ENCODE measurements at regions not wholly inside any gene's neighbourhood (a gene's known extent, or its start where the extent isn't known, plus 50 kb on each side); places are given as distances from the start of the nearest gene placed in this dataset.

DNA sequence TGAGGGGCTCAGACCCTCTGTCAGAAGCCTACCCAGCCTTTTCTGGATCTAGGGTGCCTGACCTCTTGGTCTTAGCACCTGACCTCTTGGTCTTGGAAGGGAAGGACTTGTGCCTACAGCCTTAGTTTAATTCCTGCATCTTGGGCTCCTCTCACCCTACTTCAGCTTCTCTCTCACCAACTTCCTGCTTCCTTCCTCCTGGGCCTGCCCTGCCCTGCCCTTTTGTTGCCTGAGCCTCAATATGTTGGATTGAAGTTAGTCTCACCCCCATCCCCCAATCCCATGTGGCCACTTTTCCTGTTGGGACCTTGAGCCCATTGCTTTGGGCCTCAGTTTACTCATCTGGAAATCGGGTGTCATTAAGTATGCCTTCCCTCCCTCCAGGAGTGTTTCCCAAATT, 206.2 kb upstream of the SKOR2 start:
- DNase-seq, result no peak

GRCh38 chr18:47453038-47453437, 201.6 kb upstream of the SKOR2 start:
- DNase-seq, result no peak

DNA sequence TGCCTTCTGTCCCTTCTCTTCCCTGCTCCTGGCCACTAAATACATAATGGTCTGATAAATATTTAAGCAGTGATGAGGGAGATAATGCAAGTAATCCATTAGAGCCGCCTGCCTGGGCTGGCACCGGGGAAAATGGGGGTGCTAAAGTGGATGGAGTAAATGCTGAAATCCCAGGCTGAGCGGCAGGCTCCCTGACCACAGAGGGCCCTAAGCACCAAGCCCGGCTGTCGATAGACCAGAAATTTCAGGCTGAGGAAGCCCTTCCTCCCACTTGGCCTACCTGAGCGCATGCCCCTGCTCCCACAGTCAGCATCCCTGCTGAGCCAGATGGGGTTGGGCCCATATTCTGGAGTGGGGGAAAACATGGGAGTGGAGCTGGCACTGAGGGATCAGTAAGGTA, 197.5 kb upstream of the SKOR2 start:
- no peak for DNase-seq

GRCh38 chr18:47441914-47442313, 190.5 kb upstream of the SKOR2 start:
- no peak for DNase-seq

DNA sequence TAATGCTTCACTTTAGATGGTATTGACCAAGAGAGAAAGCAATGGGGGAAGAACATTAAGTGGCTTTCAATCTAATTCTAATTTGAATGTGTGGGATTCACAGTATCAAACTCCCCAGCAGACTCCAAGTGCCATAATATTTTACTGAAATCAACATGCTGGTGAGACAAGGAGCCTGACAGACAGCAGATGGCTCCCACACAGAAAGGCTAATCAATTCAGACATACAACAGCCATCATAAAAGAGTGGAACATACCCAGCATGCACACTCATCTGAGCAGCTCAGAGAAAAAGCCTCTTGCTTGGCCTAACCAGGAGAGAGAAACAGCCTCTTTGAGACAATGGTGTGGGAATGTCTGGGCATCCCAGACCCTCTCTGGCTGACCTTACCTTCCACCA, 186.5 kb upstream of the SKOR2 start:
- no peak for DNase-seq

GRCh38 chr18:47436871-47437270, 185.4 kb upstream of the SKOR2 start:
- no peak for DNase-seq

DNA sequence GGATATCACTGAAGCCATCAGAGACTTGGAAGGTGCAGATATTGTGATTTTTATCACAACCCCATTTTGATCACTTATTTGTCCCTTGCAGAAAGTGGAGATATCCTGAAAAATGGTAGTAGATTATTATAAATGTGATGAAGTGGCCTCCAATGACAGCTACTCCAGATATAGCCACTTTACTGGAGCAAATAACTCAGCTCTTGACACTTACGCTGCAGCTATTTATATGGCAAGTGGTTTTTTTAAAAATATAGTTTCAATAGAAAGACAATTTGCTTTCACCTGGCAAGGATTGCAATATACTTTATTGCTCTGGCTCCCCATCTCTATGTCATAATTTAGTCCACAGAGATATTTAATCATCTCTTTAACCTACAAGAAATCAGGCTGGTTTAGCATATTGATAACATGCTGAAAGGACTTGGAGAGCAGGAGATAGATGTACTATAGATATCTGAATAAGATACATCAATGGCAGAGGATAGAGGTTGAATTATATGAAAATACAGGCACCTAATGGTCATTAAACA, 182.8 kb upstream of the SKOR2 start:
- no peak for DNase-seq

DNA sequence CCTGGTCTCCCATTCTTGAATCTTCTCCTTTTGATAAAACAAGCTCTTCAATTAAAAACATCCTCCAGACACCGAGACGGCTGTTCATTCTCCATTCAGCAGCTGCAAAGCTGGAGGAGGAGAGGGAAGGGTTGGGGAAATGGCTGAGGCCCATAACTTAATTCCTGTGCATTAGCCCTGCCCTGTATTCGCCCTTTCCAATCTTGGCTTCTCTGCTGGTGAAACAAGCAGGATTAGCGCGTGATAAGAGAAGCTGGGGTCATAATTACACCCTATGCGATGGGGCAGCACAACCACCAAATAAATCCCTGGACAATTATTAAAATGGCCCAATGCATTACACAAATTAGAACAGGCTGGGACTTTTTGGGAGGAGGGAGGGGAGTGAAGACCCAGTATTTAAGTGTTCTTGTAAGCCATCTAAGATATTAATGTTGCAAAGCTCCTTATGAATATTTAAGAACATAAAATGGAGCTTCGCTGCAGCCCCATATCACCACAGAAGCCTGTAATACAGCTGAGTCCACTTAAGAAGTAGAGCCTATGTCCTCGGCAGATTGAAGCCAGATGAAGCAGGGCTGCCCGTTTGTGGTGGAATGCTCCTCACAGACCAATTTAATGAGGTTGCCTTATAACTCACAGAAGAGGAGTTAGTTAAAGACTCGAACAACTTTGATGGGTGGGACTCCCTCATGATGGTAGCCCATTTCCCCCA, 176.6 kb upstream of the SKOR2 start:
- no peak for DNase-seq

DNA sequence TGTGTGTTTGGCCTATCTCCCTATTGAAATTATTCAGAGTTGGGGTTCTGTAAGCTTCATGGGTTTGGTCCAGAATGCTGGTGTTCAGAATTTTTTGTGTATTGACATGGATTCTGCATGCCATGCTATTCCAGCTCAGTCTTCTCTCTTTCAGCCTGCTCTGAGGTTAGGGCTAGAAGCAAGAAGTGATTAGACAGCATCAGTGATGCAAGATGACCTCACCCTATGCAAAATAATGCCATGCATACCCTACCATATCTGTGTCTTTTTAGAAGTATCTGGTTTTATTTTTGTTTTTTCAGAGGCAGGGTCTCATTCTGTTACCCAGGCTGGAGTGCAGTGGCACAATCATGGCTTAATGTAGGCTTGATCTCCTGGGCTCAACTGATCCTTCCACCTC, 175.6 kb upstream of the SKOR2 start:
- DNase-seq, result no peak

GRCh38 chr18:47425365-47425764, 173.9 kb upstream of the SKOR2 start:
- DNase-seq, result no peak

- no peak for DNase-seq
These were observed 171.1 kb upstream of the SKOR2 start for GRCh38 chr18:47422524-47422923.

- DNase-seq, result no peak
These were observed 168.7 kb upstream of the SKOR2 start for GRCh38 chr18:47420130-47420529.

DNA sequence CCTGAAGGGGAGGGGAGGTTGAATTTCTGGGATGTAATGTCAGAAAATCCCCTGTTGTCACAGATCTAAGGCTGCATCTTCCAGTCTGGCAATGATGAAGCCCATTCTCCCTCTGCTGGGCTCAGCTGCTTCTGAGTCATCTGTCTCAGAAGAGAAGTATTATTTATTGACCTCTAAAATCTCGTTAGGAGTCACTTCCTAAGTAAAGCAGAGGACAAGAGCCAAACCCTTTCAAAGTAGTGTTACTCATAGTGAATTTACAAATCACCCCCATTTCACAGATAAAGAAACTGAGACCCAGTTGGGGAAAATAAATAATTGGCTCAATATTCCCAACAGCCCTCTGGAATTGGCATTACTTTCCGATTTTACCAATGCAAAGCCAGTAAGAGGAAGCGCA, 167.3 kb upstream of the SKOR2 start:
- DNase-seq, result no peak

DNA sequence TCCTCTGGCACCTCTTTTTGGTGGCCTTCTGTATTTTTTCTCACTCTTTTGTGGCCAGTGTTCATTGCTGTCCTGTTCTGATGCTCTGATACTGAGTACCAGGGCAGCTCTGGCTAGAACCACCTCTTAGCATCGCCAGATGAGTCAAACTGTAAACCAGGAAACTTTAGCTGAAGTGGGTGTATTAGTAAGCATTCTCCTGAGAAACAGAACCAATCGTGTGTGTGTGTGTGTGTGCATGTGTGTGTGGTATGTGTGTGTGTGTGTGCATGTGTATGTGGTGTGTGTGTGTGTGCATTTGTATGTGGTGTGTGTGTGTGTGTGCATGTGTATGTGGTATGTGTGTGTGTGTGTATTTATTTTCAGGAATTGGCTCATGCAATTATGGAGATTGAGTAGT, 166.3 kb upstream of the SKOR2 start:
- DNase-seq, result no peak

DNA sequence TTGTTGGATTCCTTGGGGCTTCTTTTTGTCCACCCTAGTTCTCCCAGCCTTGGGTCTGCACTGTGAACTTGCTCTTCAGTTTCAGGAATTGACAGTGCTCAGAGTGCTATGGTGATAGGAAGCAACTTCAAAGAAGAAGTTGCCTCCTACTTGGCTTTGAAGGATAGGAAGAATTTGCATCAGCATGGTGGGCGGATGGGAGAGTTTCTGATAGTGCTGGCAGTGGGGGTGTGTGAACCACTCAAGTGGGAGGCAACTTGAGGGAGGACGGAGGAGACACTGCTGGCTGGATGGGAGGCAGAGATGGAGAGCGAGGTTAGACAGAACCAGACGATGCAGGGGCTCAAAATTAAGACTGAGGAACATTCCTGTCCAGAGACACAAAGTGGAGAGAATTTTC, 164.4 kb upstream of the SKOR2 start:
- no peak for DNase-seq

DNA sequence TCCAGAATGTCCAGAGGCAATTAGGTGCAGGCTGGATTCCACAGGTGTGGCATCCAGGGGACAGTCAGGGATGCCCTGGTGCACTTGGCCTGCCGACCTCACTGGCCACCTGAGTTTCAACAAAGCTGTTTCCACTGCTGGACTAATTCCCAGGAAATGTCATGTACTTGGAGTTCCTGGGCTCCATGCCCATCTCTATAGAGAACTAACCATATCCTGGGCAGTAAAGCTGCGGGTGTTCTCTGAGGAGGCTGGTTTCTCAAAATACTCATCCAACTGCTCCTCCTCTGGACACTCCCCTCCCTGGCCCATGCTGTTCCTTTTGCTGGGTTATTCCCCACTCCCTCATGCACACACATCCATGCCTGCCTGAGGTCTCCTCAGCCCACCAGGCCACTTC, 161.9 kb upstream of the SKOR2 start:
- no peak for DNase-seq

- no peak for DNase-seq
These were observed 161.5 kb upstream of the SKOR2 start for GRCh38 chr18:47412924-47413323.

DNA sequence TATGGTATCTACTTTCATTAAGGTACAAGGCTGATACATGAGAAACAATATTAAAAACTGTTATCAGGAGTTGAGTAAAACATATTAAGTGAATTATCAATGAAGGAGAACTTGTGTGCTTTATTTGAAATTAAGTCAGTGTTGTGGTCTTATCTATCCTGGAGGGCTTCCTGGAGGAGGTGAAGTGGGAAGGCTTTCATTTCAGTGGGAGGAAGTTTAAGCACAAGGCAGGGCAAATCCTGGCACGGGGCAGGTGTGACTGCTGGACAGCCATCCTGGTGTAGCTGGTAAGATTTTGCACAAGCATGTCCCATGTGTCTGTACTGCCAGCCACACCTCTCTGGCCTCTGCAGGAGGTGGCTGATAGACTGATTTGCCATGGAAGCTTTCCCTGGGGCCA, 159.7 kb upstream of the SKOR2 start:
- DNase-seq, result no peak

GRCh38 chr18:47410139-47410538, 158.7 kb upstream of the SKOR2 start:
- DNase-seq, result no peak

DNA sequence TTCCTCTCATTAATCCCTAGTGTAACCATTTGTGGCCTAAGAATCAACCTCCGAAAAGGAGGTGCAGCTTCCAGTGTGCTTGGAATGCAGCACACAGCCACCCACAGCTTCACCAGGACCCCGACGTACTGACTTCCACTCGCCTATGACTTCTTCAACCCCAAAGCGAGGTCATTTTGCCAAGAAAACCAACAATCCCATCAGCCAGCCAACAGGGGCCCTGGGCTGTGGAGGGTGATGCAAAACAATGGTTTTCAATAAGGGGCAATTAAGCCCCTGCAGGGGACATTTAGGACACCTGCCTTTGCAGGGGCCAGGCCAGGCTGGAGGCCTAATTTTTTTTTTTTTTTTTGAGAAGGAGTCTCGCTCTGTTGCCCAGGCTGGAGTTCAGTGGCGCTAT, 158.1 kb upstream of the SKOR2 start:
- DNase-seq, result no peak

DNA sequence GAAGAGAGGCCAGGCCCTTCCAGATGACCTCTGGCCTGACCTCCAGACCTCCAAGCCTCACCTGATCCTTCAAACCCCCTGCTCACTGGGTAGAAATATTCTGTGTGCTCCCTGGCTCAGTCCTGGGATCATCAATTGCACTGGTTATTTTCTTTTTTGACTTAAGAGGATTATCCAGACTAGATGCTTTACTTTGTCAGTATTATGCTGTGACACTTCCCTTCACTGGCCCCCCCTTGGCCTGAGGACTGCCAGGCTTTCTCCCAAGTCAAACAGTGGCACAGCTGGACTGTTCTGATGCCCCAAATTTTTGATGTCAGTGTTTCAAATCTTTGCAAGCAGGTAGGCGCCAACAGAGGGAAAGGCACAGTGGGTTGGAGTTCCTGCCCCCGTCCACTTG, 156.3 kb upstream of the SKOR2 start:
- DNase-seq, result no peak

DNA sequence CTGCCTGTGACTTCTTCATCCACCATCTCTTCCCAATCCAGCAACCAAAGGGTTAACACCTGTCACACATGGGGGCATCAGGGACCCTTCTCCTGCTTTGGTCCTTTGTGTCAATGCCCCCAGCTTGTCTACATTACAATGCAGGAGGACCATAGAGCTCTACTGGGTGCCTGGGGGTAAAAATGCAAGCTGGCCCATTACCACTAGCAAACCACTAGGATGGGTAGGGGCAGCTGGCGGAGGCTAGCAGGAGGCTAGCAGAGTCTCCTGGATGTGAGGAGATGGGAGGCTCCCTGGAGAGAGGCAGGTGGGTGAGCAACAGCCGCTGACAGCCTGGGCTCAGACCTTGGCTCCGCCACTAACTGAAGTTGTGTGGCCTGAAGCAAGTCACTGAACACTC, 153.4 kb upstream of the SKOR2 start:
- DNase-seq, result no peak

- DNase-seq, result no peak
These were observed 152.5 kb upstream of the SKOR2 start for GRCh38 chr18:47403949-47404348.

DNA sequence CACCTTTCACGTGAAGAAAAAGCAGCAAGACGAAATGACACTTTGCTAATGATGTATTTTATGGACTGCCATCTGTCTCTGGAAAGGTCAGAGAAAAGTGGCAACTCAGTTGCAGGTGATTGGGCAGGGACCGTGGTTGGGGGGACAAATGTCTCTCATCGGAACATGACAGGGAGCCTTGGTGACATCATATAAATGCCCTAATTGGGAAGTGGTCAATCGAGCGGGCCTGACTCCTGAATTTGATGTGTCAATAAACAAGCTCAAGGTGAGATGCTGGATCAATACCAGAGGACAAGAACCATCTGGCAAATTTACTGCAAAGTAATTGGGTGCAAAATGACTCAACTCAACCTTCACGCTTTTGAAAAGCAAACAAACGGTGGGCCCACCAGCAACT, 151.9 kb upstream of the SKOR2 start:
- DNase-seq, result no peak

- no peak for DNase-seq
These were observed 148.0 kb upstream of the SKOR2 start for GRCh38 chr18:47399475-47399874.
